HG02623 (cell line): ENCODE measurements at regions not wholly inside any gene's neighbourhood (a gene's known extent, or its start where the extent isn't known, plus 50 kb on each side); places are given as distances from the start of the nearest gene placed in this dataset.

Experiments used
- ATAC-seq: cut with Tn5 transposase; IDR thresholded peaks from one replicate; pipeline ENCODE4 v1.9.1; 2021; ENCODE audit warnings: moderate library complexity; ENCODE audit not compliant: unreplicated experiment

GRCh38 chr4:29002151-29002550, 1718.0 kb upstream of the PCDH7 start:
- ATAC-seq, result no peak

GRCh38 chr4:29005838-29006237, 1714.3 kb upstream of the PCDH7 start:
- no peak for ATAC-seq

- ATAC-seq, result no peak
Measured at GRCh38 chr4:29009908-29010307, 1710.3 kb upstream of the PCDH7 start.

- no peak for ATAC-seq
Measured at GRCh38 chr4:29013341-29013740, 1706.8 kb upstream of the PCDH7 start.

GRCh38 chr4:29014555-29014954, 1705.6 kb upstream of the PCDH7 start:
- no peak for ATAC-seq

- no peak for ATAC-seq
Measured at GRCh38 chr4:29033703-29034102, 1686.5 kb upstream of the PCDH7 start.

- ATAC-seq, result no peak
Measured at GRCh38 chr4:29037501-29037900, 1682.7 kb upstream of the PCDH7 start.

- ATAC-seq, result no peak
Measured at GRCh38 chr4:29043411-29043810, 1676.8 kb upstream of the PCDH7 start.

GRCh38 chr4:29046186-29046585, 1674.0 kb upstream of the PCDH7 start:
- no peak for ATAC-seq

- ATAC-seq, result no peak
Measured at GRCh38 chr4:29046781-29047180, 1673.4 kb upstream of the PCDH7 start.

- no peak for ATAC-seq
Measured at GRCh38 chr4:29047341-29048041, 1672.7 kb upstream of the PCDH7 start.

- ATAC-seq, result no peak
Measured at GRCh38 chr4:29051381-29051965, 1668.7 kb upstream of the PCDH7 start.

- no peak for ATAC-seq
Measured at GRCh38 chr4:29052266-29052665, 1667.9 kb upstream of the PCDH7 start.

- ATAC-seq, result no peak
Measured at GRCh38 chr4:29058531-29058930, 1661.6 kb upstream of the PCDH7 start.

GRCh38 chr4:29066861-29067260, 1653.3 kb upstream of the PCDH7 start:
- ATAC-seq, result no peak

- no peak for ATAC-seq
Measured at GRCh38 chr4:29073571-29073970, 1646.6 kb upstream of the PCDH7 start.

GRCh38 chr4:29075366-29075765, 1644.8 kb upstream of the PCDH7 start:
- no peak for ATAC-seq

- ATAC-seq, result no peak
Measured at GRCh38 chr4:29079260-29079659, 1640.9 kb upstream of the PCDH7 start.

GRCh38 chr4:29081234-29081955, 1638.8 kb upstream of the PCDH7 start:
- ATAC-seq, result no peak

GRCh38 chr4:29082684-29083083, 1637.5 kb upstream of the PCDH7 start:
- no peak for ATAC-seq

GRCh38 chr4:29085748-29086147, 1634.4 kb upstream of the PCDH7 start:
- ATAC-seq, result no peak

- no peak for ATAC-seq
Measured at GRCh38 chr4:29104694-29105093, 1615.5 kb upstream of the PCDH7 start.
